HG02798 (cell line): ENCODE measurements at regions not wholly inside any gene's neighbourhood (a gene's known extent, or its start where the extent isn't known, plus 50 kb on each side); places are given as distances from the start of the nearest gene placed in this dataset.

Experiments
- ATAC-seq: cut with Tn5 transposase; IDR thresholded peaks from one replicate; pipeline ENCODE4 v1.9.1; 2021; ENCODE audit warnings: mild to moderate bottlenecking; ENCODE audit not compliant: unreplicated experiment, poor library complexity

- no peak for ATAC-seq
Observed at GRCh38 chr21:18917622-18918021, 514.0 kb upstream of the TMPRSS15 start.

GRCh38 chr21:18931237-18931636, 527.7 kb upstream of the TMPRSS15 start:
- ATAC-seq: no peak

GRCh38 chr21:18937337-18937736, 533.8 kb upstream of the TMPRSS15 start:
- ATAC-seq: no peak

- ATAC-seq: no peak
Observed at GRCh38 chr21:18940791-18941190, 537.2 kb upstream of the TMPRSS15 start.

GRCh38 chr21:18950045-18950740, 546.6 kb upstream of the TMPRSS15 start:
- ATAC-seq: no peak

- no peak for ATAC-seq
Observed at GRCh38 chr21:18951271-18952038, 547.9 kb upstream of the TMPRSS15 start.

GRCh38 chr21:18954441-18954844, 550.9 kb upstream of the TMPRSS15 start:
- ATAC-seq: no peak

GRCh38 chr21:18959817-18960216, 556.2 kb upstream of the TMPRSS15 start:
- ATAC-seq: no peak

- no peak for ATAC-seq
Observed at GRCh38 chr21:18960306-18960705, 556.7 kb upstream of the TMPRSS15 start.

GRCh38 chr21:18970416-18970815, 566.8 kb upstream of the TMPRSS15 start:
- ATAC-seq: no peak

- ATAC-seq: no peak
Observed at GRCh38 chr21:18970941-18971340, 567.4 kb upstream of the TMPRSS15 start.

- no peak for ATAC-seq
Observed at GRCh38 chr21:18985584-18985983, 582.0 kb upstream of the TMPRSS15 start.

- no peak for ATAC-seq
Observed at GRCh38 chr21:18986197-18986596, 582.6 kb upstream of the TMPRSS15 start.

- ATAC-seq: no peak
Observed at GRCh38 chr21:18987520-18988026, 584.0 kb upstream of the TMPRSS15 start.

- no peak for ATAC-seq
Observed at GRCh38 chr21:18989953-18990495, 586.4 kb upstream of the TMPRSS15 start.

GRCh38 chr21:18991846-18992245, 588.3 kb upstream of the TMPRSS15 start:
- no peak for ATAC-seq

GRCh38 chr21:19010251-19010650, 606.7 kb upstream of the TMPRSS15 start:
- ATAC-seq: no peak

- no peak for ATAC-seq
Observed at GRCh38 chr21:19010996-19011395, 607.4 kb upstream of the TMPRSS15 start.

GRCh38 chr21:19011451-19011850, 607.9 kb upstream of the TMPRSS15 start:
- ATAC-seq: no peak

GRCh38 chr21:19013916-19014315, 610.3 kb upstream of the TMPRSS15 start:
- ATAC-seq: no peak

GRCh38 chr21:19018529-19018928, 614.9 kb upstream of the TMPRSS15 start:
- no peak for ATAC-seq
